Activated B cell treated with CpG ODN at 0.5 μM for 24 hours (primary cell): ENCODE measurements at regions not wholly inside any gene's neighbourhood (a gene's known extent, or its start where the extent isn't known, plus 50 kb on each side); places are given as distances from the start of the nearest gene placed in this dataset.
A peak's percentile ranks its signal among the peaks of the same experiment; 100 is the strongest.
"Not testable (repeated sequence)": the region's sequence is repeated elsewhere in the genome, so short reads cannot be mapped to it uniquely, and the experiment has no call there.

Source experiments
- ATAC-seq: fragments of 200-7000 bp; cut with Tn5 transposase; one replicate; pipeline ENCODE4 v1.10.0; 2021; ENCODE audit warnings: low read depth, mild to moderate bottlenecking, moderate library complexity
- CTCF ChIA-PET: fragments of 350-600 bp; sonication (Branson Sonifier 250); formaldehyde crosslinking; loops from one replicate; lab custom pipeline; 2021; ENCODE audit warnings: antibody characterized with exemption; lab: Charles Lee
- POLR2A ChIA-PET: fragments of 350-600 bp; sonication (Branson Sonifier 250); formaldehyde crosslinking; loops from one replicate; lab custom pipeline; 2021; ENCODE audit warnings: antibody characterized with exemption; lab: Charles Lee
- DNase-seq: peaks from one replicate; pipeline ENCODE4 v3.0.0; 2022
- H3K27ac Mint-ChIP-seq: one replicate; pipeline ENCODE4 v1.8.0; 2020; ENCODE audit warnings: mixed read lengths
- H3K27me3 Mint-ChIP-seq: one replicate; pipeline ENCODE4 v1.8.0; 2021; ENCODE audit warnings: mixed read lengths
- H3K36me3 Mint-ChIP-seq: one replicate; pipeline ENCODE4 v1.8.0; 2021; ENCODE audit warnings: low read depth, mixed read lengths
- H3K4me1 Mint-ChIP-seq: one replicate; pipeline ENCODE4 v1.8.0; 2021; ENCODE audit warnings: mixed read lengths
- H3K4me3 Mint-ChIP-seq: one replicate; pipeline ENCODE4 v1.8.0; 2020; ENCODE audit warnings: mild to moderate bottlenecking, mixed read lengths
- H3K9me3 Mint-ChIP-seq: one replicate; pipeline ENCODE4 v1.8.0; 2020; ENCODE audit warnings: mixed read lengths
- CTCF ChIP-seq: fragments of 200-600 bp; IDR thresholded peaks from one replicate; pipeline ENCODE4 v1.8.0; 2022; ENCODE audit warnings: antibody characterized with exemption, mild to moderate bottlenecking
- intact Hi-C: fragments of 100-400 bp; cut with micrococcal nuclease; formaldehyde crosslinking; loops from one replicate; pipeline ENCODE4 v1.15.1; 2024

- no peak for TF ChIP-seq CTCF
- H3K9me3 Mint-ChIP-seq: no peaks in the 10 kb centered on the region
- ATAC-seq (no peak), DNase-seq (peak; percentile 7)
- ChIA-PET CTCF (interaction anchor here (1.4 kb wide), 1 partner anchor 160 kb away, joined by 5 read pairs; no protein-coding TSS in a partner anchor), POLR2A (no interaction called here)
- intact Hi-C loops: loop anchor here (2.0 to 10.0 kb wide), 4 partner anchors 102 to 635 kb away; partner anchors contain the start of genes CLPTM1L and NKD2
- H3K4me1 Mint-ChIP-seq: peaks cover 11% of the 10 kb centered on the region
- no peak overlapping the region for H3K27ac Mint-ChIP-seq
- peaks cover 12% of the 10 kb centered on the region for H3K27me3 Mint-ChIP-seq
- H3K36me3 Mint-ChIP-seq: no peaks in the 10 kb centered on the region
- no peak overlapping the region for H3K4me3 Mint-ChIP-seq
Measured at GRCh38 chr5:1639757-1640156, 116.0 kb upstream of the LPCAT1 start.

DNA sequence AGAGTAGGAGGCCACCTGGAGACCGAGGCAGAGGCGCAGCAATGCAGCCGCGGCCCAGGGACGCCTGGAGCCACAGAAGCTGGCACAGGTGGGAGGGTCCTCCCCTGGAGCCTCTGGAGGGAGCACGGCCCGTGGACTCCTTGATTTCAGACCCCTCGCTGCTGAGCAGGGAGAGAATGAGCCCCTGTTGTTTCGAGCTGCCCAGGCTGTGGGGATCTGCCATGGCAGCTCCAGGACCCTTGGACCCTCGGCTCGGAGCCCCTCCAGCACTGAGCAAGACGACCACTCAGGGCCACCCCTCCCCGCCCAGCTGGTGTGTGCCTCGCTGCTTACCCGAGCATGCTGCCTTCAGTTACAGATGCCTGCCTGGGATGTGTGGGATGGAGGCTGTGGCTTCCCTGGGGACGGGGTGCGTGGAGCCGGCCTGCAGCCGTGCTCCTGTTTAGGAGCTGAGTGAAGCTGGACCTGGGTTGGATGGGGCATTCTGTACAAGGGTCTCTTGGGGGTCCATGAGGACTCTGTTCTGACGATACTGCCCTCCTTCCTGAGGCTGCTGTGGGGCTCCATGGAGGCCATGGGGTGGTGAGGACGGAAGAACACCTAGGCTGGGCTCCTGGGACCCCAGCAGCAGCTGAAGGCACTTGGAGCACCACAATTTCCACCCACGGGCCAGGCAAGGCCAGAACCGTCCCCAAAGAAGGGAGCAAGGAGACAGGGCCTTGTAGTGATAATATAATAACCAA lies 115.1 kb upstream of the LPCAT1 start:
- Mint-ChIP-seq H3K27me3 (peaks cover 8% of the 10 kb centered on the region), H3K9me3 (no peaks in the 10 kb centered on the region), H3K27ac (no peak overlapping the region), H3K36me3 (peaks cover 3% of the 10 kb centered on the region), H3K4me3 (no peak overlapping the region), H3K4me1 (peaks cover 14% of the 10 kb centered on the region)
- ChIA-PET CTCF (no interaction called here), POLR2A (no interaction called here)
- DNase-seq (peak; percentile 12), ATAC-seq (no peak)
- no peak for TF ChIP-seq CTCF
- intact Hi-C loops: no loop called here

DNA sequence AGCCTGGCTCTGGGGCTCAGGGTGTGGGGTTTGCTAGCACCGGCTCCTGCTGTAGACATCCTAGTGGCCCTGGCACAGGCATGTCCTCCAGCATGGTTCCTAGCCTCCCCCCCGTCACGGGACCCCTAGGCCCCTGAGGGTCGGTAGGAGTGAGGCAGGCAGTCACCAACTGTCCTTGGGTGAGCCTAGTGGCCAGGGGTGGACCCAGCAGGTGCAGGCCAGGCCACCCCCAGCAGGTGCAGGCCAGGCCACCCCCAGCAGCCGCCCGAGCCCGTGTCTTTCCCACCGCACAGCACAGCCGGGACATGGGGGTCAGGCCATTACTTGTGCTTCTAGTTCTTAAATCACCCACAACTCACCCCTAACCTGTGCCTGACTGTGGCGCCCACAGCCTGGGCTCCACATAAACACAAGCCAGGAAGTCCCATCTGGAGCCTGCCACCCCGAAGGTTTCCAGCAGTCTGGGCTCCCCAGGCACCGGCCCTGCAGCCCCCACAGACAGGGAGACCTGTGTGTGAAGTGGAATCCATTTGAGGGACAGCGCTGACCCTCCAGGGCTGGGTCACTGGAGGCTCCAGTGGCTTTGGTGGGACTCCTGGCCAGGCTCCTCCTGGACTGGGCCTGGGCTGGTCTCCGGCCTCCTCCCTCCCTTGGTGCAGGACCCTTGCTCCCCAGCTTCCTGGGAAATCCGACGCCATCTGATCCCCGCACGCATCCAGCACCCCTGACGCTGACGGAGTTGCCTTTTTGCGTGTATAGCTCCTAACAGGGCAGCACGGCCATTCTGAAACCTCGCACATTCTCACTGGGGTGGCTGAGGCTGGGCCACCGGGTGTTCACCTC lies 114.1 kb upstream of the LPCAT1 start:
- Mint-ChIP-seq H3K4me3 (no peak overlapping the region), H3K9me3 (no peaks in the 10 kb centered on the region), H3K4me1 (peaks cover 18% of the 10 kb centered on the region), H3K27me3 (peaks cover 3% of the 10 kb centered on the region), H3K36me3 (peaks cover 8% of the 10 kb centered on the region), H3K27ac (no peak overlapping the region)
- ChIA-PET CTCF (no interaction called here), POLR2A (no interaction called here)
- DNase-seq: peak; percentile 10
- TF ChIP-seq CTCF: no peak
- intact Hi-C loops: no loop called here
- no peak for ATAC-seq

- CTCF ChIA-PET: no interaction called here
Measured at GRCh38 chr5:1636981-1637638, 113.3 kb upstream of the LPCAT1 start.

GRCh38 chr5:1636208-1636770 lies 112.5 kb upstream of the LPCAT1 start:
- H3K27ac Mint-ChIP-seq, H3K4me3 Mint-ChIP-seq: not testable (repeated sequence)
- DNase-seq: peak; percentile 7

More at GRCh38 chr5:1636981-1637638, 113.3 kb upstream of the LPCAT1 start:
- no peaks in the 10 kb centered on the region for H3K9me3 Mint-ChIP-seq
- DNase-seq: no peak
- H3K4me1 Mint-ChIP-seq: peaks cover 23% of the 10 kb centered on the region
- peaks cover 8% of the 10 kb centered on the region for H3K36me3 Mint-ChIP-seq
- ATAC-seq: no peak
- peaks cover 3% of the 10 kb centered on the region for H3K27me3 Mint-ChIP-seq
- no peak overlapping the region for H3K27ac Mint-ChIP-seq
- intact Hi-C loops: no loop called here
- POLR2A ChIA-PET: no interaction called here
- no peak for TF ChIP-seq CTCF
- no peak overlapping the region for H3K4me3 Mint-ChIP-seq

GRCh38 chr5:1635477-1635876 lies 111.7 kb upstream of the LPCAT1 start:
- H3K9me3 Mint-ChIP-seq, DNase-seq, ATAC-seq, H3K27me3 Mint-ChIP-seq, intact Hi-C loops: not testable (repeated sequence)
- ChIA-PET CTCF (interaction anchor here (1.5 kb wide), 1 partner anchor 10 kb away, joined by 5 read pairs; no protein-coding TSS in a partner anchor), POLR2A (interaction anchor here (0.9 to 2.2 kb wide), 2 partner anchors 150 to 290 kb away, joined by 3 to 8 read pairs; no protein-coding TSS in a partner anchor)
- H3K4me3 Mint-ChIP-seq: peak overlapping the region; percentile 48
- peaks cover 16% of the 10 kb centered on the region for H3K36me3 Mint-ChIP-seq
- peaks cover 21% of the 10 kb centered on the region for H3K4me1 Mint-ChIP-seq
- H3K27ac Mint-ChIP-seq: peak overlapping the region; percentile 55

More at GRCh38 chr5:1636208-1636770, 112.5 kb upstream of the LPCAT1 start:
- intact Hi-C loops, ATAC-seq, CTCF ChIA-PET, H3K9me3 Mint-ChIP-seq, POLR2A ChIA-PET, H3K27me3 Mint-ChIP-seq: not testable (repeated sequence)
- Mint-ChIP-seq H3K36me3 (peaks cover 11% of the 10 kb centered on the region), H3K4me1 (peaks cover 24% of the 10 kb centered on the region)
